HG03139 (cell line): ENCODE measurements at regions not wholly inside any gene's neighbourhood (a gene's known extent, or its start where the extent isn't known, plus 50 kb on each side); places are given as distances from the start of the nearest gene placed in this dataset.
"Not testable (repeated sequence)": the region's sequence is repeated elsewhere in the genome, so short reads cannot be mapped to it uniquely, and the experiment has no call there.

ENCODE experiments used
- ATAC-seq: cut with Tn5 transposase; IDR thresholded peaks from one replicate; pipeline ENCODE4 v1.9.1; 2021; ENCODE audit not compliant: unreplicated experiment

DNA sequence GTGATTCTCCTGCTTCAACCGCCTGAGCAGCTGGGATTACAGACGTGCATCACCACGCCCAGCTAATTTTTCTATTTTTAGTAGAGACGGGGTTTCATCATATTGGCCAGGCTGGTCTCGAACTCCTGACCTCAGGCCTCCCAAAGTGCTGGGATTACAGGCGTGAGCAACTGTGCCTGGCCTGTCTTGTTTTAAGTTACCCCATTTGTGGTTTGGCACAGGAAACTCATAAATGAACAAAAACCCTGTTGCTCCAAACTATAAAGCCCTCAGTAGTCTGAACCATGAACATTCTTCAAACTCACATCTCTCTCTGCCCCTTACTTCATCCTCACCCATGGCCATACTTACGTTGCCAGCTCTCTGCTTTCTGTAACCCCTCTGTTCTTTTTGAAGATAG, 61.7 kb downstream of the RHOU start:
- ATAC-seq = not testable (repeated sequence)

- ATAC-seq = no peak
Measured at GRCh38 chr1:228798035-228798434, 62.8 kb downstream of the RHOU start.

DNA sequence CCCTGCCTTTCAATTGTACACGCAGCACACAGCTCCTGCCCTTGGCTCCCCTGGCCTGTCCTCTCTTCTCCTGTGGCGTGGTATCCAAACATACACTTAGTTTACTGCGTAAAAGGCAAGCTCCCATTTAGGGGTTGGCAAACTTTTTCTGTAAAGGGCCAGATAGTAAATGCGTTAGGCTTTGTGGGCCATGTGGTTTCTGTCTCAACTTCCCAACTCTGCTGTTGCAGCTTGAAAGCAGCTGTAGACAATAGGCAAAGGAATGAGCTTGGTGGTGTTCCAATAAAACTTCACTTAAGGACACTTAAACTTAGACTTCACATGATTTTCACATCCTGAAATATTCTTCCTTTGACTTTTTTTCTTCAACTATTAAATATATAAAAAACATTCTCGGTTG, 63.3 kb downstream of the RHOU start:
- no peak for ATAC-seq

DNA sequence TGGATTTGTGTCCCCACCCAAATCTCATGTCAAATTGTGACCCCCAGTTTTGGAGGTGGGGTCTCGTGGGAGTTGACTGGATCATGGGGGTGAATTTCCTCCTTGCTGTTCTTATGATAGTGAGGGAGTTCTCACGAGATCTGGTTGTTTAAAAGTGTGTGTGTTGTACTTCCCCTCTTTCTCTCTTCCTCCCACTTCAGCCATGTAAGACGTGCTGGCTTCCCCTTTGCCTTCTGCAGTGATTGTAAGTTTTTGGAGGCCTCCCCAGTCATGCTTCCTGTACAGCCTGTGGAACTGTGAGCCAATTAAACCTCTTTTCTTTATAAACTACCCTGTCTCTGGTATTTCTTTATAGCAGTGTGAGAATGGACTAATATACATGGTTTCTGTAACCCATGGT, 64.6 kb downstream of the RHOU start:
- ATAC-seq = no peak

DNA sequence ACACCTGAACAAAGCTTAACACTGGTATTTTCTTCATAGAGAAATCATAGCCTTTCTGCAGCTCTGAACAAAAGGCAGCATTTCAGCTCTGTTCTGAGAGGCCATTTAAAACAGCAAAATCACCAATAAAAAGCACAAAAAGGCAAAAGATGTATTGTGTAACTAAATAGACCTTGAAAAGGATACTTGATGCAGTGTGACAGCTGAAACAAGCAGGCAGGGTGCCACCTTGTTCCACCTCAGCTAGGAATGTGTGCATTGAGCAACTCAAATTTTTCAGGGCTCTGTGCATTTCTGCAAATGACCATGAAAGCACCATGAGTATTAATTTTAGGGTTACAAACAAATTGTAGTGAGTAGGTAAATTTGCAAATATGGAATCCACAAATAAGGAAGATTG, 65.8 kb downstream of the RHOU start:
- ATAC-seq = no peak

DNA sequence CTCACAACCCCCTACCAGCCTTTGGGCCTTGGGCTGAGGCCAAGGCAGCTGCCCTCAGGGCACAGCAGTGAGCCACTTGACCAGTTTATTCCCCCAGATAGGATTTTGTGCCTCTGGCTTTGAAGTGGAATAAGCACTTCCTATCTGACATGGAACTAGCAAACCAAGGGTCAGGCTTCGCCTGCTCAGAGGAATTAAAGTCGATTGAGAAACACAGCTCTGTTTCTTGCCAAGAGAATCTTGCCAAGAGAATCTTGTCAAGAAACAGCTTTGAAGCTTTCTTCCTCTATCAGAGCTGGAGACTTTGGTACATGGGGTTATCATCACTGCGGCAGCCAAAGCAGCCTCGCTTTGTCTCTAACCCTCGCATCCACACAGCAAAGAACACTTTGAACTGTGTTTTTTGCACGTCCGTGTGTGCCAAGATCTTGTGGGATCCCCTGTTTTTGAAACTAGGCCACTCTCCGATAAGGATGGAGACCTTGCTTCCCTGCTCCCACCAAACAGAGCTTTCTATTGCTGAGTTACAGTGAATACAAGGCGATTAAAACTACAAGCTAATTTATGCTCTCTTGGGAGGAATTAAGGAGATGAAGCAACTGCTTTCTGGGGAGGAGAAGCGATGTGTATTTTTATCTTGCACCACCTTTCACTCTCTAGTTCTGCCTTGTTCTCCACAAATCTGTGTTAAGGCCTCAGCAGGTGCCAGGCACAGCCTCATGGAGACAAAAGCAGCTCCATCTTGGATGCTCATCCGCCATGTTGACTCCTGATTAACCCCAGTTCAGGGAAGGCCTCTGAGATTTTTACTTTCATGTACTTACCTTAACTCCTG, 67.3 kb downstream of the RHOU start:
- ATAC-seq = no peak

DNA sequence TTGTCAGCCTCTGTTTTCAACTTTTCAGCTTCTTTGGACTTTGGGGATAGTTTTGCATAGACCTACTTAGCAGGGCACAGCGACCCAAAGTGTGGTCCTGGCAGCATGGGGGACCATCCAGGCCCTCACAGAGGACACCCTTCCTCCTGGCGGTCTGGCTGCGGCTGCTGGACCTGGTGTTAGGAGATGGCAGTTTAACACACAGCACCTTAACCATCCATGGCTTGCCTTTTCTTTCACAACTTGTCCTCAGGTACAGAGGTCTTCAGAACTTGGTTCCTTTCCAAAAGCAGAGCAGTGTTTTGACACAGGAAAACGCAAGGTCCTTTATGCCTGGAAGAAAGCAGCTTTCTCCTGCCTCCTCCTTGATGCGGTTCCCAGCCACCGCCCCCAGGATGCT, 68.1 kb downstream of the RHOU start:
- no peak for ATAC-seq

GRCh38 chr1:228804173-228804572, 68.9 kb downstream of the RHOU start:
- no peak for ATAC-seq

DNA sequence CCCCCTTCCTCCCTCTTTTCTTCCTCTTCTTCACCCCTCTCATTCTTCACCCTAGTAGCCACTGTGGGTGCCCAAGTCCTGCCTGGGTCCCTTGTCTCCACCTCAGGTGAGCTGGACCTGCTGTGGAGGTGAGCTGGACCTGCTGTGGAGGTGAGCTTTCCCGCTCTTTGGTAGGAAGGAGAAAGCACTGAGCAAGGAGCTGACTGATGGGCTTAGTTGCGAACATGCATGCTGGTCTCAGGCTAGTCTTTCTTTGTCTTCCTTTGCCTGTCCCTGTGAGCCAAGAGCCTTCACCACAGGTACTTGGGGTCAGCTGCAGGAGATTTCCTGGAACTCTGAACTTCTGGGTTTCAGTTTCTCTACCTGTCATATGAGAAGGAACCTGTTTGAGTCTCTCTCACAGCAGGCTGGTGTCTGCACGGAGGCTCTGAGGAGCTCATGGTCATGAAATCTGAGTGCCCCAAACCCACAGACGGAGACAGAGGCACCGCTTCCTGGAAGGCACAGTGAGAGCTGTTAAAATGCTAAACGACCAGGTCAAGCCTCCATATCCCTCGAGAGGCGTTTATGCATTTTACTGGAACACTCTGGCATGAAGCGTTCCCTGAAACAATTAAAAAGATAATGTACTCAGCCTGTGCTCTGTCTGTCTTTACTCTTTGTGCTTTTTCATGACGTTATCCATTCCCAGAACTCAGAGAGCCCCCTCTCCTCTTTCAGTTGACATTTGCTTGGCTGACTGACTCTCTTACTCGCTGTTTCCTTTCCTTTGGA, 69.5 kb downstream of the RHOU start:
- no peak for ATAC-seq

GRCh38 chr1:228807904-228808605, 72.8 kb downstream of the RHOU start:
- ATAC-seq = no peak

GRCh38 chr1:228809621-228810394, 74.5 kb downstream of the RHOU start:
- no peak for ATAC-seq

GRCh38 chr1:228810395-228810758, 75.1 kb downstream of the RHOU start:
- no peak for ATAC-seq

DNA sequence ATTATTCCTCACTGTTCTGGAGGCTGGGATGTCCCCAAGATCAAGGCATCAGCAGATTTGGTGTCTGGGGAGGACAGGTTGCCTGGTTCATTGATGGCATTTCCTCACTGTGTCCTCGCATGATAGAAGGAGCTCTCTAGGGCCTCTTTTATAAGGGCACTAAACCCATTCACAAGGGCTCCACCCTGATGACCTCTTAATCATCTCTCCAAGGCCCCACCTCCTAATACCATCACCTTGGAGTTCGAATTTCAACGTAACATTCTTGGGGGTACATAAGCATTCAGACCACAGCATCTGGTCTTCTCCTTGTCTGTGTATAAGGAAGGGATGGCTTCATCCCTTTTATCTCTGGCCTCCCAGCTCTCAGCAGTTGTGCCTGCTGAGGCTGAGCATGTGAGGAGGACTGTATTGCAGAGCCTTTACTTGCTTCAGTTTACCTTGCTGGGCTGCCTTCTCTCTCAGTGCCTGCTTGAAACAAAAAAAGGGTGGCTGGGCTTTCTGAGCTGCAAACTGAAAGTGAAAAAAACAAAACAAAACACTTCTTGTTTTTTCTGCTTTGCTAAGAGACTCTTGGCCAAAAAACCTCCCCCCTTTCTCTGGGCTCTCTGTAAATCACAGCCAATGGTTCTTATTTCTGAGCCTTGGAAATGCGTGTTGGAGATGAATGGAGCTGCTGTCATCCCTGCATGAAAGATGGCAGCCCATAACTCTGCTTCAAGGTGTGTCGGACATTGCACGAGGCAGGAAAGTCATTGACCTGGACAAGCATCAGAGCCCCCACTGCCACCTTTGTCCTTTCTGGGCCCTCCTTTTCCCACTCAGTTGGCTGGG, 75.8 kb downstream of the RHOU start:
- no peak for ATAC-seq

DNA sequence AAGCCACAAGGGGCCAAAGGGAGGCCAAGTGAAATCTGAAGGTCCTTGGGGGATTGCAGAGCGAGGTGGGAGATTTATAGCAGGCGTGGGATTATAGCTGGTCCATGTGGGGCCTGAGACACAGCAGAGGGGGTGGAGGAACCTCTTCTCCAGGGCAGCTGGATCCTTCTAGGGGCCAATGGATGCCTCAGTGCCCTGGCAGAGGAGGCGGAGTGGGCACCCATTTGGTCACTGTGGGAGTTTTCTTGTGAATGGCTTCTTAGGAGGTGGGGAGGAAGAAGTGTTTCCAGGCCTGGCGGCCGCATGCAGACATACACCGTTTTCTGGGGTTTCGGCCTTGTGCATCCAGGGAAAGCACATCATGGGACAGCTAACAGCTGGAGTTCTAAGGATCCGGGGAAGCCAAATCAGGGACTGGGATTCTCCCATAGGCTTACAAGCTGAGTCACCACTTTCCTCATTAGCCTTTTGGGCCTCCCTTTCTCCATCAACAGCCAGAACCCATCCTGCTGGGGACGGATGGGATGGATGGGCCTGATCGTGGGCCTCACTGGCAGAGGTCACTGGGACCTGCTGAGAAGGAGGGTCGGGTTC, 76.5 kb downstream of the RHOU start:
- no peak for ATAC-seq

DNA sequence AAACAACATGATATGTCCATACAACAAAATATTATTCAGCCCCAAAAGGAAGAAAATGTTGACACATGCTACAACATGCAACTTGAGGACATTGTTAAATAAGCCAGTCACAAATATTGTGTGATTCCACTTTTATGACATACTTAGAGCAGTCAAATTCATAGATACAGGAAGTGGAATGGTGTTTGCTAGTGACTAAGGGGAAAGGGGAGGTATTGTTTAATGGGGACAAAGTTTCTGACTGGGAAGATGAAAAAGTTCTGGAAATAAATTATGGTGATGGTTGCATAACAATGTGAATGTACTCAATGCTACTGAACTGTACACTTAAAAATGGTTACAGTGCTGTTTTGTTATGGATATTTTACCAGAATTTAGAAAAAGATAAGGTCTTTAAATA, 77.7 kb downstream of the RHOU start:
- ATAC-seq = no peak

- no peak for ATAC-seq
Measured at GRCh38 chr1:228814176-228814575, 78.9 kb downstream of the RHOU start.

GRCh38 chr1:228818296-228818695, 83.0 kb downstream of the RHOU start:
- ATAC-seq = no peak

DNA sequence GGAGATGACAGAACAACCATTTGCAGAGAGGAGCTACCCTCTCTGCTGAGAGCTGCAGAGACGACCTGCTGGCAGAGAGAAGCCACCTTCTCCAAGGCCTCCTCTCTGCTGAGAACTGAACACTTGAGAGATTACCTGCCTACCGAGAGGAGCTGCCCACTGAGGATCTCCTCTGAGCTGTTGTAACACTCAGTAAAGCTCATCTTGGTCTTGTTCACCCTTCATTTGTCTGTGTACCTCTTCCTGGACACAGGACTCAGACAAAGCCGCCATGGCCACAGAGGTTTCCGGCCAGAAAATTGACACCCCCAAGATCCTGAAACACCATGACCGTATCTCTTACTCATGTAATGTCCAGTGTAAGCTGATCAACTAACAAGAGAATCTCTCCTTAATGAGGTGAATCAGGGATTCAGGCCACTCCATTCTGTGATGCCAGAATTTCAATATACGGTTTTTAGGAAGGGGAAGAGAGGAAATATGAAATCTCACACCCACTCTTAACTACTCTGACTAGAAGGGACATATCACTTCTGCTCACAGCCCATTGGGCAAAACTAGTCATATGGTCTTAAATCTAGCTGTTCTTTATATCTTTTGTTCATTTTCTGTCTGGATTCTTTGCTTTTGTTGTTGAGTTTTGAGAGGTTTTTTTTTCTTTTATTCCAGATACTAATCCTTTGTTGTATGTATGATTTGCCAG, 83.8 kb downstream of the RHOU start:
- ATAC-seq = no peak

DNA sequence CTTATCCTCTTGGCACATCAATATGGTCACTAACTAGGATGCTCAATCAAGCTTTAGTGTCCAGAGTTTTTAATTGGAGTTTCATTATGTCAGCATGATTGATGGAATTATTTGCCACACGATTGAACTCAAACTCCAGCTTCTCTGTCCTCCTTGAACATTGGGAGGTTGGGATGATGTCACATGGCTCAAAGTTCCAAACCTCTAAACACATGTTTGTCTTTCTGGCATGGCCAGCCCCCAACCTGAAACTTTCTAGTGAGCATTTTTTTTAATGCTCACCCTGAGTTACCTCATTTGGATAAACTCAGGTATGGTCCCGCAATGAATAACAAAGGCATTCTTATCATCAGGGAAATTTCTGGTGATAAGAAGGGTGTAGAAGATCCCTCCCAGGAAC, 86.0 kb downstream of the RHOU start:
- no peak for ATAC-seq
